HCT116 (cell line): ENCODE measurements at regions not wholly inside any gene's neighbourhood (a gene's known extent, or its start where the extent isn't known, plus 50 kb on each side); places are given as distances from the start of the nearest gene placed in this dataset.

Source experiments
- ELF1 ChIP-seq: IDR thresholded peaks from 2 replicates; pipeline ENCODE4 v1.6.1; 2012; ENCODE audit warnings: low read depth, borderline replicate concordance
- EZH2 ChIP-seq: fragments of 200-600 bp; sonication (generic); IDR thresholded peaks from 2 replicates; pipeline ENCODE4 v1.6.1; 2017; ENCODE audit warnings: antibody characterized with exemption, mixed run types
- EZH2phosphoT487 ChIP-seq: fragments of 200-600 bp; IDR thresholded peaks from 2 replicates; pipeline ENCODE4 v1.6.1; 2018; ENCODE audit warnings: antibody characterized with exemption, borderline replicate concordance
- FOSL1 ChIP-seq: IDR thresholded peaks from 2 replicates; pipeline ENCODE4 v1.6.1; 2012; ENCODE audit warnings: low read depth
- JUND ChIP-seq: IDR thresholded peaks from 2 replicates; pipeline ENCODE4 v1.6.1; 2012
- POLR2A ChIP-seq: IDR thresholded peaks from 2 replicates; pipeline ENCODE4 v1.7.0; 2011; ENCODE audit warnings: borderline replicate concordance; ENCODE audit not compliant: insufficient read depth, insufficient read length; ENCODE audit errors: extremely low read depth
- RAD21 ChIP-seq: IDR thresholded peaks from 2 replicates; pipeline ENCODE4 v1.6.1; 2012; ENCODE audit warnings: low read depth, mild to moderate bottlenecking
- YY1 ChIP-seq: IDR thresholded peaks from 2 replicates; pipeline ENCODE4 v1.6.1; 2011; ENCODE audit warnings: low read length, low read depth, moderate library complexity, mild to moderate bottlenecking; ENCODE audit not compliant: insufficient replicate concordance; ENCODE audit errors: extremely low read depth
- ZNF274 ChIP-seq: fragments of 200-500 bp; sonication (Bioruptor generic); IDR thresholded peaks from 2 replicates; pipeline ENCODE4 v1.6.1; 2014; ENCODE audit warnings: mild to moderate bottlenecking, low read depth, low read length, inconsistent platforms
- TF ChIP-seq, protein P1 (sequence below), 3 experiments: fragments of 200-600 bp in 1 of 3; sonication (generic) in 1 of 3; IDR thresholded peaks in 2 of 3; conservative IDR thresholded peaks in 1 of 3; 2 replicates each; pipeline ENCODE4 v1.5.1; 2012 to 2017; ENCODE audit warnings: low read depth in 2 of 3, low read length in 2 of 3, antibody characterized with exemption in 1 of 3, borderline replicate concordance in 1 of 3, control low read depth in 1 of 3, mild to moderate bottlenecking in 1 of 3, mixed read lengths in 1 of 3, mixed run types in 1 of 3, moderate library complexity in 1 of 3; ENCODE audit not compliant: insufficient read depth in 1 of 3
- TF ChIP-seq, protein P2 (sequence below): IDR thresholded peaks from 2 replicates; pipeline ENCODE4 v1.6.1; 2012
- TF ChIP-seq, protein P3 (sequence below): IDR thresholded peaks from 2 replicates; pipeline ENCODE4 v1.6.1; 2012
- TF ChIP-seq, protein P4 (sequence below): IDR thresholded peaks from 2 replicates; pipeline ENCODE4 v1.6.1; 2011; ENCODE audit warnings: mild to moderate bottlenecking, low read length, moderate library complexity; ENCODE audit not compliant: insufficient replicate concordance; ENCODE audit errors: extremely low read depth

DNA sequence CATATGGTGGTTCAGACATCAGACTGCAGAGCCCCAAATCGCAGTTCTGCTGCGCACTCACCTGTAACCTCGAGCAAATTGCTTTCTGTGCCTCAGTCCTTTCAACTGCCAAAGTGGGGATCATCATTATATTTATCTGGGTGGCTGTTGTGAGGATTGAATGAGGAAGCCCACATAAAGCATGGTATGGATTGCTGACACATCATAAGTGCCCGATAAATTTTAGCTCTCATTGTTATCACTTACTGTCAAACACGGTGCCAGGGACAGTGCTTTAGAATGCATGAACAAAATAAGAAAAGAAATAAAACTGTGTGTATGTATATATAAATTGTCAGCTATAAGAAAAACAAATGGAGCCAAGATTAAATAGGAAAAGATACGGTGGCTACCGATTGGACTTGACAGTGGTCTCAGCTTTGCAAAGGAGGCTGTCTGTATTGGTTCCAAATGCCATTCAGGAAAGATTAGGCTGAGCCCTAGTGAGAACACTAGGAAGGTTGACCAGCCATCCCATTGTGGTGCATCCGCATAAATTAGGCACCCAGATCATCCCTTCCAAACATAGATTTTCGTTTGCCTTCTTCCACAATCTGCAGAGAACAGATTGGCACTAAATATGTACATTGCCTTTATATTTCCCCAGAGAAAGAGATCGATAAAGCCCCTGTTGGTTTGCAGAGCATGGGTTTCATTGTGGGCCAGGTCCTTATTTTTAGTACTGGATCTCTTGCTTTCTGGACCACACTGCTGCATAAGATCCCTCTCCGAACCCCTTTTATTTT is 91.8 kb upstream of the KAZN start:
- no peak for TF ChIP-seq POLR2A
- TF ChIP-seq, protein P1, sequence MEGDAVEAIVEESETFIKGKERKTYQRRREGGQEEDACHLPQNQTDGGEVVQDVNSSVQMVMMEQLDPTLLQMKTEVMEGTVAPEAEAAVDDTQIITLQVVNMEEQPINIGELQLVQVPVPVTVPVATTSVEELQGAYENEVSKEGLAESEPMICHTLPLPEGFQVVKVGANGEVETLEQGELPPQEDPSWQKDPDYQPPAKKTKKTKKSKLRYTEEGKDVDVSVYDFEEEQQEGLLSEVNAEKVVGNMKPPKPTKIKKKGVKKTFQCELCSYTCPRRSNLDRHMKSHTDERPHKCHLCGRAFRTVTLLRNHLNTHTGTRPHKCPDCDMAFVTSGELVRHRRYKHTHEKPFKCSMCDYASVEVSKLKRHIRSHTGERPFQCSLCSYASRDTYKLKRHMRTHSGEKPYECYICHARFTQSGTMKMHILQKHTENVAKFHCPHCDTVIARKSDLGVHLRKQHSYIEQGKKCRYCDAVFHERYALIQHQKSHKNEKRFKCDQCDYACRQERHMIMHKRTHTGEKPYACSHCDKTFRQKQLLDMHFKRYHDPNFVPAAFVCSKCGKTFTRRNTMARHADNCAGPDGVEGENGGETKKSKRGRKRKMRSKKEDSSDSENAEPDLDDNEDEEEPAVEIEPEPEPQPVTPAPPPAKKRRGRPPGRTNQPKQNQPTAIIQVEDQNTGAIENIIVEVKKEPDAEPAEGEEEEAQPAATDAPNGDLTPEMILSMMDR (IDR thresholded peaks at IDR 0.05 in 2 of 3, conservative IDR thresholded peaks at IDR 0.05 in 1 of 3; ENCODE audit: borderline replicate concordance in 1 of 3, insufficient read depth in 1 of 3, low read depth in 2 of 3, low read length in 2 of 3): no peak
- TF ChIP-seq, protein P2, sequence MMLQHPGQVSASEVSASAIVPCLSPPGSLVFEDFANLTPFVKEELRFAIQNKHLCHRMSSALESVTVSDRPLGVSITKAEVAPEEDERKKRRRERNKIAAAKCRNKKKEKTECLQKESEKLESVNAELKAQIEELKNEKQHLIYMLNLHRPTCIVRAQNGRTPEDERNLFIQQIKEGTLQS: no peak
- TF ChIP-seq YY1: no peak
- TF ChIP-seq, protein P3, sequence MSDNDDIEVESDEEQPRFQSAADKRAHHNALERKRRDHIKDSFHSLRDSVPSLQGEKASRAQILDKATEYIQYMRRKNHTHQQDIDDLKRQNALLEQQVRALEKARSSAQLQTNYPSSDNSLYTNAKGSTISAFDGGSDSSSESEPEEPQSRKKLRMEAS: no peak
- no peak for TF ChIP-seq JUND
- TF ChIP-seq, protein P4, sequence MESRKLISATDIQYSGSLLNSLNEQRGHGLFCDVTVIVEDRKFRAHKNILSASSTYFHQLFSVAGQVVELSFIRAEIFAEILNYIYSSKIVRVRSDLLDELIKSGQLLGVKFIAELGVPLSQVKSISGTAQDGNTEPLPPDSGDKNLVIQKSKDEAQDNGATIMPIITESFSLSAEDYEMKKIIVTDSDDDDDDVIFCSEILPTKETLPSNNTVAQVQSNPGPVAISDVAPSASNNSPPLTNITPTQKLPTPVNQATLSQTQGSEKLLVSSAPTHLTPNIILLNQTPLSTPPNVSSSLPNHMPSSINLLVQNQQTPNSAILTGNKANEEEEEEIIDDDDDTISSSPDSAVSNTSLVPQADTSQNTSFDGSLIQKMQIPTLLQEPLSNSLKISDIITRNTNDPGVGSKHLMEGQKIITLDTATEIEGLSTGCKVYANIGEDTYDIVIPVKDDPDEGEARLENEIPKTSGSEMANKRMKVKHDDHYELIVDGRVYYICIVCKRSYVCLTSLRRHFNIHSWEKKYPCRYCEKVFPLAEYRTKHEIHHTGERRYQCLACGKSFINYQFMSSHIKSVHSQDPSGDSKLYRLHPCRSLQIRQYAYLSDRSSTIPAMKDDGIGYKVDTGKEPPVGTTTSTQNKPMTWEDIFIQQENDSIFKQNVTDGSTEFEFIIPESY: no peak
- TF ChIP-seq EZH2: no peak
- no peak for TF ChIP-seq EZH2phosphoT487
- no peak for TF ChIP-seq RAD21
- no peak for TF ChIP-seq FOSL1
- TF ChIP-seq ZNF274: no peak
- no peak for TF ChIP-seq ELF1
